ENCODE measurements at regions not wholly inside any gene's neighbourhood (a gene's known extent, or its start where the extent isn't known, plus 50 kb on each side); places are given as distances from the start of the nearest gene placed in this dataset.

DNA sequence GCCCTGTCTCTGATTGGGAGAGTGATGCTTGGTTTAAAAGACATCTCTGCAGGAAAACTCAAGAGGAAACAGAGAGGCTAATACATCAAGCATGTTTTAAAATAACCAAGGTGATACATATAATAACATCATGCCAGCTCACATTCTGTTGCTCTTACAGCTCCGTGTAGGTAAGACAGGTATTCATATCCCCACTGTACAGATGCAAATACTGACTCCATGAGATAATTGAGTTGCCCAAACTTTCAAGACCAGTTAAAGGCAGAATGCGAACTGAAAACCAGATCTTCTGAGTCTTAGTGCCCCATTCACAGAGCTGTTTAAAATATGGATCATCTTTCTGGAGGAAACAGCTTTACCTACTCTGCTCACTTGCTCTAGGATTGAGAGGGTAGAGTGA, 214.0 kb downstream of the PIK3R1 start:
- TF ChIP-seq CTCF (IDR thresholded peaks at IDR 0.05) (no peak), POLR2A (IDR thresholded peaks at IDR 0.05) (no peak), EP300 (IDR thresholded peaks at IDR 0.05) (no peak)

Measured in ovary (tissue), 3 donors.